ENCODE measurements at regions not wholly inside any gene's neighbourhood (a gene's known extent, or its start where the extent isn't known, plus 50 kb on each side); places are given as distances from the start of the nearest gene placed in this dataset.

DNA sequence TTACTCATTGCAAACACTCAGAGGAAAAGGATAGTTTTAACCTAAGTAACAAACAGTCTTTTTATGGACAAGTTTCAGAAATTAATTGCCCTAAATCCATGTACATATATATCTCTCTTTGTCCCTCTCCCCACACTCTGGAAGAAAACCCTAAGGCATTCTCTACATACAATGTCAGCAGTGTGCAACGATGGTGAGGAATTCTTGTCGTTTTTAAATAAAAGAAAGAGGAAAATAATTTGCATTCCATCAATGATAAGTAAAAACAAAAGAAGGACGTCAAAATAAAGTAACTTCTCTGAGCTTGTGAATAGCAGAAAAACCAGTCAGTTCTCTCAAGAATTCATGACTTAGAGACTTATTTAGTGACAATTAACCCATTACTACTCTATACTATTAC is 550.5 kb upstream of the DIPK2B start (continued):
- TF ChIP-seq, protein P1, sequence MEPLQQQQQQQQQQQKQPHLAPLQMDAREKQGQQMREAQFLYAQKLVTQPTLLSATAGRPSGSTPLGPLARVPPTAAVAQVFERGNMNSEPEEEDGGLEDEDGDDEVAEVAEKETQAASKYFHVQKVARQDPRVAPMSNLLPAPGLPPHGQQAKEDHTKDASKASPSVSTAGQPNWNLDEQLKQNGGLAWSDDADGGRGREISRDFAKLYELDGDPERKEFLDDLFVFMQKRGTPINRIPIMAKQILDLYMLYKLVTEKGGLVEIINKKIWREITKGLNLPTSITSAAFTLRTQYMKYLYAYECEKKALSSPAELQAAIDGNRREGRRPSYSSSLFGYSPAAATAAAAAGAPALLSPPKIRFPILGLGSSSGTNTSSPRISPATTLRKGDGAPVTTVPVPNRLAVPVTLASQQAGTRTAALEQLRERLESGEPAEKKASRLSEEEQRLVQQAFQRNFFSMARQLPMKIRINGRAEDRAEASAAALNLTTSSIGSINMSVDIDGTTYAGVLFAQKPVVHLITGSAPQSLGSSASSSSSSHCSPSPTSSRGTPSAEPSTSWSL (CRISPR knock-in tag; IDR thresholded peaks at IDR 0.05; ENCODE audit: borderline replicate concordance) = no peak
- TF ChIP-seq POLR2H (tag; IDR thresholded peaks at IDR 0.05; ENCODE audit: low read depth) (no peak), ZNF431 (CRISPR knock-in tag; IDR thresholded peaks at IDR 0.05) (no peak), RAD21 (CRISPR knock-in tag; conservative IDR thresholded peaks at IDR 0.05 in 1 of 2, IDR thresholded peaks at IDR 0.05 in 1 of 2) (no peak), JUND (IDR thresholded peaks at IDR 0.05; ENCODE audit: borderline replicate concordance, low read depth, low read length) (no peak), JUND (tag; IDR thresholded peaks at IDR 0.05; ENCODE audit: borderline replicate concordance, low read depth, low read length) (no peak), MIER1 (IDR thresholded peaks at IDR 0.05; ENCODE audit: low read depth) (no peak), NONO (IDR thresholded peaks at IDR 0.05; ENCODE audit: low read depth in 2 of 2, low read length in 1 of 2) (no peak)

- H3K9me1 ChIP-seq (ENCODE audit: control insufficient read depth, insufficient read depth, low read length) = no peaks in the 10 kb centered on the region
- no peaks in the 10 kb centered on the region for H3K27me3 ChIP-seq (ENCODE audit: control insufficient read depth in 2 of 2, insufficient read depth in 2 of 2, low read length in 2 of 2)
- 27% methylated on average over 5 of the region's 5 CpGs for WGBS (ENCODE audit: insufficient coverage, low coverage, missing lambda C conversion rate)
- H3K27ac ChIP-seq (ENCODE audit: extremely low read depth, low read depth, low read length) = no peak overlapping the region
- in situ Hi-C loops (cut with MboI) (no loop called here), intact Hi-C loops (cut with micrococcal nuclease) (no loop called here)
- ChIA-PET CTCF (ENCODE audit: low intra/inter-chr PET ratio) (no interaction called here), POLR2A (no interaction called here)
- H2AFZ ChIP-seq (ENCODE audit: low read depth, low read length) = no peak overlapping the region
- no peak overlapping the region for H3K9ac ChIP-seq (ENCODE audit: insufficient read depth in 1 of 2, low read depth in 2 of 2, low read length in 2 of 2)
- H4K20me1 ChIP-seq (replicated peaks; ENCODE audit: control insufficient read depth, insufficient read depth, low read length) = no peaks in the 10 kb centered on the region
- no peaks in the 10 kb centered on the region for H3K4me1 ChIP-seq (replicated peaks in 1 of 2; ENCODE audit: control insufficient read depth in 2 of 2, insufficient read depth in 2 of 2, low read length in 2 of 2)
- no peak for ATAC-seq
- BruUV-seq (replicated peaks) = no TSS peak
- no peak for FAIRE-seq
- H3K9me3 ChIP-seq (replicated peaks; ENCODE audit: control insufficient read depth, insufficient read depth, low read depth, low read length) = no peaks in the 10 kb centered on the region
- H3K4me3 ChIP-seq = no peak overlapping the region
- no peak overlapping the region for H3K4me2 ChIP-seq (ENCODE audit: insufficient read depth, low read length)
- H3K79me2 ChIP-seq (ENCODE audit: control insufficient read depth, insufficient read depth, low read length) = no peaks in the 10 kb centered on the region
- H3K36me3 ChIP-seq (ENCODE audit: control insufficient read depth, insufficient read depth, low read length) = peaks cover 4% of the 10 kb centered on the region; the same call in 1 of the 3 replicates
- DNase-seq (ENCODE audit: extremely low read depth in 1 of 4, low spot score in 3 of 4) = no peak
- TF ChIP-seq JUN (IDR thresholded peaks at IDR 0.05; ENCODE audit: borderline replicate concordance, low read depth, low read length) (no peak), JUN (CRISPR knock-in tag; IDR thresholded peaks at IDR 0.05; ENCODE audit: borderline replicate concordance) (no peak), GTF3C2 (IDR thresholded peaks at IDR 0.05; ENCODE audit: borderline replicate concordance, extremely low read depth, insufficient read length) (no peak), ZFX (CRISPR knock-in tag; IDR thresholded peaks at IDR 0.05) (no peak), THRA (IDR thresholded peaks at IDR 0.05) (no peak), EP400 (IDR thresholded peaks at IDR 0.05) (no peak)
- TF ChIP-seq, protein P2, sequence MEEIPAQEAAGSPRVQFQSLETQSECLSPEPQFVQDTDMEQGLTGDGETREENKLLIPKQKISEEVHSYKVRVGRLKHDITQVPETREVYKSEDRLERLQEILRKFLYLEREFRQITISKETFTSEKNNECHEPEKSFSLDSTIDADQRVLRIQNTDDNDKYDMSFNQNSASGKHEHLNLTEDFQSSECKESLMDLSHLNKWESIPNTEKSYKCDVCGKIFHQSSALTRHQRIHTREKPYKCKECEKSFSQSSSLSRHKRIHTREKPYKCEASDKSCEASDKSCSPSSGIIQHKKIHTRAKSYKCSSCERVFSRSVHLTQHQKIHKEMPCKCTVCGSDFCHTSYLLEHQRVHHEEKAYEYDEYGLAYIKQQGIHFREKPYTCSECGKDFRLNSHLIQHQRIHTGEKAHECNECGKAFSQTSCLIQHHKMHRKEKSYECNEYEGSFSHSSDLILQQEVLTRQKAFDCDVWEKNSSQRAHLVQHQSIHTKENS (CRISPR knock-in tag; IDR thresholded peaks at IDR 0.05) = no peak
Measured at GRCh38 chrX:45750639-45751038, 550.0 kb upstream of the DIPK2B start.
